Neural cell (in vitro differentiated cells): ENCODE measurements at regions not wholly inside any gene's neighbourhood (a gene's known extent, or its start where the extent isn't known, plus 50 kb on each side); places are given as distances from the start of the nearest gene placed in this dataset.

Experiments
- H2AFZ ChIP-seq: fragments of 200-600, 300-800 bp; sonication (generic), shearing (Covaris generic); 2 replicates; pipeline ENCODE4 v1.6.0; 2014; ENCODE audit warnings: low read depth, mild to moderate bottlenecking, antibody characterized with exemption, low read length, moderate library complexity
- H3F3A ChIP-seq: fragments of 200-600 bp; shearing (Covaris generic); 2 replicates; pipeline ENCODE4 v1.6.1; 2016; ENCODE audit warnings: mild to moderate bottlenecking, moderate library complexity, mixed read lengths, antibody characterized with exemption, low read length; ENCODE audit not compliant: insufficient read depth, poor library complexity, severe bottlenecking
- H3K27ac ChIP-seq: fragments of 200-600, 300-800 bp; sonication (generic), shearing (Covaris generic); 2 replicates; pipeline ENCODE4 v1.5.1; 2014; ENCODE audit warnings: mild to moderate bottlenecking, low read length, moderate library complexity
- H3K27me3 ChIP-seq: fragments of 300-800, 200-600 bp; sonication (generic), shearing (Covaris generic); 2 replicates; pipeline ENCODE4 v1.6.0; 2014; ENCODE audit warnings: mild to moderate bottlenecking, low read depth, low read length, moderate library complexity; ENCODE audit not compliant: insufficient read depth
- H3K36me3 ChIP-seq: fragments of 300-800, 200-600 bp; sonication (generic), shearing (Covaris generic); 2 replicates; pipeline ENCODE4 v1.5.1; 2014; ENCODE audit warnings: mild to moderate bottlenecking, antibody characterized with exemption, low read length, moderate library complexity; ENCODE audit not compliant: insufficient read depth
- H3K4me2 ChIP-seq: fragments of 300-800, 200-600 bp; sonication (generic), shearing (Covaris generic); 2 replicates; pipeline ENCODE4 v1.6.0; 2014; ENCODE audit warnings: mild to moderate bottlenecking, low read length
- H3K4me3 ChIP-seq: fragments of 300-800, 200-600 bp; sonication (generic), shearing (Covaris generic); 2 replicates; pipeline ENCODE4 v1.5.1; 2014; ENCODE audit warnings: mild to moderate bottlenecking, low read length, moderate library complexity
- H3K79me2 ChIP-seq: fragments of 200-600 bp; shearing (Covaris generic); replicated peaks from 2 replicates; pipeline ENCODE4 v1.6.0; 2014; ENCODE audit warnings: mild to moderate bottlenecking, low read length, moderate library complexity; ENCODE audit not compliant: insufficient read depth
- H3K9ac ChIP-seq: fragments of 300-800, 200-600 bp; sonication (generic), shearing (Covaris generic); 2 replicates; pipeline ENCODE4 v1.6.1; 2016; ENCODE audit warnings: mild to moderate bottlenecking, low read length, mixed read lengths
- H3K9me2 ChIP-seq: fragments of 200-600 bp; shearing (Covaris generic); 2 replicates; pipeline ENCODE4 v1.6.1; 2016; ENCODE audit warnings: mild to moderate bottlenecking, low read length, mixed read lengths; ENCODE audit not compliant: insufficient read depth
- H3K9me3 ChIP-seq: fragments of 200-600, 300-800 bp; sonication (generic), shearing (Covaris generic); 2 replicates; pipeline ENCODE4 v1.6.1; 2016; ENCODE audit warnings: mild to moderate bottlenecking, mixed run types, low read length, moderate library complexity, mixed read lengths
- H4K20me1 ChIP-seq: fragments of 200-600 bp; shearing (Covaris generic); 2 replicates; pipeline ENCODE4 v1.6.1; 2016; ENCODE audit warnings: mild to moderate bottlenecking, mixed run types; ENCODE audit not compliant: insufficient read depth
- CTCF ChIP-seq: fragments of 450-650 bp; IDR thresholded peaks from 2 replicates; pipeline ENCODE4 v1.5.1; 2014; ENCODE audit warnings: antibody characterized with exemption, mild to moderate bottlenecking, moderate library complexity; ENCODE audit not compliant: poor library complexity, severe bottlenecking
- EP300 ChIP-seq: fragments of 450-650 bp; conservative IDR thresholded peaks from 2 replicates; pipeline ENCODE4 v1.6.1; 2014; ENCODE audit warnings: antibody characterized with exemption, mild to moderate bottlenecking, moderate library complexity; ENCODE audit not compliant: poor library complexity, severe bottlenecking
- EZH2 ChIP-seq: fragments of 200-600, 300-800 bp; shearing (Covaris generic), sonication (generic); IDR thresholded peaks from 2 replicates; pipeline ENCODE4 v1.6.1; 2014; ENCODE audit warnings: antibody characterized with exemption, low read length, borderline replicate concordance, mild to moderate bottlenecking; ENCODE audit not compliant: insufficient read depth, poor library complexity, severe bottlenecking
- MXI1 ChIP-seq: fragments of 450-650 bp; conservative IDR thresholded peaks from 2 replicates; pipeline ENCODE4 v1.6.1; 2014; ENCODE audit warnings: antibody characterized with exemption, mild to moderate bottlenecking; ENCODE audit not compliant: poor library complexity, severe bottlenecking
- POLR2AphosphoS5 ChIP-seq: IDR thresholded peaks from 2 replicates; pipeline ENCODE4 v1.6.1; 2012
- RAD21 ChIP-seq: fragments of 450-650 bp; conservative IDR thresholded peaks from 2 replicates; pipeline ENCODE4 v1.6.1; 2014; ENCODE audit warnings: antibody characterized with exemption, mild to moderate bottlenecking, moderate library complexity
- REST ChIP-seq: IDR thresholded peaks from 2 replicates; pipeline ENCODE4 v1.6.1; 2012; ENCODE audit warnings: borderline replicate concordance
- SMC3 ChIP-seq: fragments of 450-650 bp; conservative IDR thresholded peaks from 2 replicates; pipeline ENCODE4 v1.6.1; 2014; ENCODE audit warnings: antibody characterized with exemption, mild to moderate bottlenecking, moderate library complexity; ENCODE audit not compliant: poor library complexity
- TAF1 ChIP-seq: IDR thresholded peaks from 2 replicates; pipeline ENCODE4 v1.6.1; 2012; ENCODE audit warnings: low read depth

GRCh38 chr2:21740484-21740883, 616.7 kb downstream of the TDRD15 start:
- no peaks in the 10 kb centered on the region for H3K9me2 ChIP-seq
- H3K4me3 ChIP-seq = no peak overlapping the region
- no peaks in the 10 kb centered on the region for H3F3A ChIP-seq
- H3K79me2 ChIP-seq = no peaks in the 10 kb centered on the region
- H4K20me1 ChIP-seq = no peaks in the 10 kb centered on the region
- H3K27me3 ChIP-seq = no peaks in the 10 kb centered on the region
- no peaks in the 10 kb centered on the region for H3K36me3 ChIP-seq
- no peak overlapping the region for H3K27ac ChIP-seq
- no peaks in the 10 kb centered on the region for H3K9me3 ChIP-seq
- H2AFZ ChIP-seq = no peak overlapping the region
- TF ChIP-seq TAF1 (no peak), EZH2 (no peak), EP300 (no peak), MXI1 (no peak), POLR2AphosphoS5 (no peak), RAD21 (no peak), CTCF (no peak), SMC3 (no peak), REST (no peak)
- no peak overlapping the region for H3K9ac ChIP-seq
- H3K4me2 ChIP-seq = no peak overlapping the region

- Histone ChIP-seq H3K79me2 (no peaks in the 10 kb centered on the region), H3K9me3 (no peaks in the 10 kb centered on the region), H3K4me3 (no peak overlapping the region), H3K27me3 (no peaks in the 10 kb centered on the region), H3K36me3 (no peaks in the 10 kb centered on the region), H3F3A (no peaks in the 10 kb centered on the region), H3K27ac (no peak overlapping the region), H3K4me2 (no peak overlapping the region), H3K9ac (no peak overlapping the region), H2AFZ (no peak overlapping the region), H4K20me1 (no peaks in the 10 kb centered on the region), H3K9me2 (no peaks in the 10 kb centered on the region)
- TF ChIP-seq MXI1 (no peak), EZH2 (no peak), EP300 (no peak), TAF1 (no peak), REST (no peak), CTCF (no peak), SMC3 (no peak), POLR2AphosphoS5 (no peak), RAD21 (no peak)
These were observed 622.7 kb downstream of the TDRD15 start for GRCh38 chr2:21746499-21746898.
